SK-N-SH treated with all-trans-retinoic acid at 6 μM for 48 hours (cell line): ENCODE measurements at regions not wholly inside any gene's neighbourhood (a gene's known extent, or its start where the extent isn't known, plus 50 kb on each side); places are given as distances from the start of the nearest gene placed in this dataset.

Experiments
- ATAC-seq: fragments of 200-7000 bp; cut with Tn5 transposase; 3 replicates; pipeline ENCODE4 v1.9.1; 2020; ENCODE audit warnings: mild to moderate bottlenecking, moderate library complexity
- ARNTL ChIP-seq: fragments of 450-650 bp; formaldehyde crosslinking; IDR thresholded peaks from 2 replicates; pipeline ENCODE4 v1.5.0; 2020; ENCODE audit warnings: low read depth, mild to moderate bottlenecking, moderate library complexity, borderline replicate concordance
- BACH2 ChIP-seq: fragments of 250-450 bp; sonication (Bioruptor Pico); IDR thresholded peaks from 2 replicates; pipeline ENCODE4 v1.9.0; 2021; ENCODE audit warnings: mild to moderate bottlenecking, borderline replicate concordance
- CSDC2 ChIP-seq: fragments of 250-450 bp; sonication (Bioruptor Pico); IDR thresholded peaks from 2 replicates; pipeline ENCODE4 v1.5.0; 2020; ENCODE audit warnings: mild to moderate bottlenecking, moderate library complexity
- ESRRG ChIP-seq: fragments of 250-450 bp; sonication (Bioruptor Pico); IDR thresholded peaks from 2 replicates; pipeline ENCODE4 v1.6.1; 2021; ENCODE audit warnings: mild to moderate bottlenecking
- GLIS3 ChIP-seq: fragments of 250-450 bp; sonication (Bioruptor Pico); IDR thresholded peaks from 2 replicates; pipeline ENCODE4 v1.5.0; 2020; ENCODE audit warnings: mild to moderate bottlenecking, moderate library complexity
- ISL1 ChIP-seq: fragments of 250-450 bp; sonication (Bioruptor Pico); IDR thresholded peaks from 2 replicates; pipeline ENCODE4 v2.1.2; 2022; ENCODE audit warnings: mild to moderate bottlenecking, moderate library complexity
- OSR1 ChIP-seq: fragments of 250-450 bp; sonication (Bioruptor Pico); IDR thresholded peaks from 2 replicates; pipeline ENCODE4 v1.8.0; 2022; ENCODE audit warnings: moderate library complexity, mild to moderate bottlenecking, inconsistent platforms
- PPARA ChIP-seq: fragments of 250-450 bp; sonication (Bioruptor Pico); IDR thresholded peaks from 2 replicates; pipeline ENCODE4 v1.5.0; 2020; ENCODE audit warnings: mild to moderate bottlenecking, borderline replicate concordance
- RARB ChIP-seq: fragments of 250-450 bp; sonication (Bioruptor Pico); IDR thresholded peaks from 2 replicates; pipeline ENCODE4 v1.8.0; 2021; ENCODE audit warnings: mild to moderate bottlenecking, moderate library complexity
- SNAI2 ChIP-seq: fragments of 250-450 bp; sonication (Bioruptor Pico); IDR thresholded peaks from 2 replicates; pipeline ENCODE4 v1.5.0; 2020; ENCODE audit warnings: mild to moderate bottlenecking, moderate library complexity
- TCF4 ChIP-seq: fragments of 250-450 bp; sonication (Bioruptor Pico); IDR thresholded peaks from 2 replicates; pipeline ENCODE4 v1.8.0; 2021; ENCODE audit warnings: mild to moderate bottlenecking, moderate library complexity, borderline replicate concordance
- TOX ChIP-seq: fragments of 250-450 bp; sonication (Bioruptor Pico); IDR thresholded peaks from 2 replicates; pipeline ENCODE4 v1.8.0; 2021; ENCODE audit warnings: mild to moderate bottlenecking, moderate library complexity, borderline replicate concordance
- ZC3H10 ChIP-seq: fragments of 250-450 bp; sonication (Bioruptor Pico); IDR thresholded peaks from 2 replicates; pipeline ENCODE4 v1.5.1; 2021; ENCODE audit warnings: mild to moderate bottlenecking, moderate library complexity
- ZFP30 ChIP-seq: fragments of 450-650 bp; formaldehyde crosslinking; IDR thresholded peaks from 2 replicates; pipeline ENCODE4 v1.5.0; 2022; ENCODE audit warnings: mild to moderate bottlenecking, moderate library complexity
- ZNF565 ChIP-seq: fragments of 450-650 bp; formaldehyde crosslinking; conservative IDR thresholded peaks from 2 replicates; pipeline ENCODE4 v1.5.0; 2020; ENCODE audit warnings: low read depth, mild to moderate bottlenecking, moderate library complexity
- ZNF70 ChIP-seq: fragments of 450-650 bp; formaldehyde crosslinking; IDR thresholded peaks from 2 replicates; pipeline ENCODE4 v1.5.0; 2020; ENCODE audit warnings: mild to moderate bottlenecking, moderate library complexity
- ZNF8 ChIP-seq: fragments of 450-650 bp; formaldehyde crosslinking; IDR thresholded peaks from 2 replicates; pipeline ENCODE4 v1.5.0; 2020; ENCODE audit warnings: mild to moderate bottlenecking, moderate library complexity
- TF ChIP-seq, protein P1 (sequence below): fragments of 250-450 bp; sonication (Bioruptor Pico); IDR thresholded peaks from 2 replicates; pipeline ENCODE4 v1.8.0; 2020; ENCODE audit warnings: mild to moderate bottlenecking, moderate library complexity, borderline replicate concordance
- TF ChIP-seq, protein P2 (sequence below): fragments of 250-450 bp; sonication (Bioruptor Pico); IDR thresholded peaks from 2 replicates; pipeline ENCODE4 v1.5.0; 2020; ENCODE audit warnings: mild to moderate bottlenecking, moderate library complexity
- TF ChIP-seq, protein P3 (sequence below): fragments of 250-450 bp; sonication (Bioruptor Pico); IDR thresholded peaks from 2 replicates; pipeline ENCODE4 v1.5.1; 2021; ENCODE audit warnings: mild to moderate bottlenecking, moderate library complexity
- TF ChIP-seq, protein P4 (sequence below): fragments of 250-450 bp; sonication (Bioruptor Pico); IDR thresholded peaks from 2 replicates; pipeline ENCODE4 v1.8.0; 2021; ENCODE audit warnings: low read depth, mild to moderate bottlenecking, moderate library complexity, borderline replicate concordance
- TF ChIP-seq, protein P5 (sequence below): fragments of 250-450 bp; sonication (Bioruptor Pico); IDR thresholded peaks from 2 replicates; pipeline ENCODE4 v1.5.1; 2020; ENCODE audit warnings: low read depth, mild to moderate bottlenecking, moderate library complexity

DNA sequence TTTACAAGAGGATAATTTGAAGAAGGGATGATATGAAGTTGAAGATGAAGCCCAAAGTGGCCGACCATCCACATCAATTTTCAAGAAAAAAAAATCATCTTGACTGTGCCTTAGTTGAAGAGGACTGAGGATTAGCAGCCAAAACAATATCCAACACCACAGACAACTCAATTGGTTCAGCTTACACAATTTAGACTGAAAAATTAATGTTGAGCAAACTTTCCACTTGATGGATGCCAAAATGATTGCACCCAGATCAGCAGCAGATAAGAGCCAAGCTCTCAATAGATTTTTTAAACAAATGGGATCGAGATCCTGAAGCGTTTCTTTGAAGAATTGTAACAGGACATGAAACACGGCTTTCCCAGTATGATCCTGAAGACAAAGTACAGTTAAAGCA is 163.2 kb downstream of the GADD45G start:
- TF ChIP-seq ZFP30 (CRISPR knock-in tag) (no peak), ZC3H10 (CRISPR knock-in tag) (no peak), TCF4 (CRISPR knock-in tag) (no peak), CSDC2 (CRISPR knock-in tag) (no peak), SNAI2 (CRISPR knock-in tag) (no peak), OSR1 (CRISPR knock-in tag) (no peak), GLIS3 (no peak), ZNF565 (CRISPR knock-in tag) (no peak)
- TF ChIP-seq, protein P1, sequence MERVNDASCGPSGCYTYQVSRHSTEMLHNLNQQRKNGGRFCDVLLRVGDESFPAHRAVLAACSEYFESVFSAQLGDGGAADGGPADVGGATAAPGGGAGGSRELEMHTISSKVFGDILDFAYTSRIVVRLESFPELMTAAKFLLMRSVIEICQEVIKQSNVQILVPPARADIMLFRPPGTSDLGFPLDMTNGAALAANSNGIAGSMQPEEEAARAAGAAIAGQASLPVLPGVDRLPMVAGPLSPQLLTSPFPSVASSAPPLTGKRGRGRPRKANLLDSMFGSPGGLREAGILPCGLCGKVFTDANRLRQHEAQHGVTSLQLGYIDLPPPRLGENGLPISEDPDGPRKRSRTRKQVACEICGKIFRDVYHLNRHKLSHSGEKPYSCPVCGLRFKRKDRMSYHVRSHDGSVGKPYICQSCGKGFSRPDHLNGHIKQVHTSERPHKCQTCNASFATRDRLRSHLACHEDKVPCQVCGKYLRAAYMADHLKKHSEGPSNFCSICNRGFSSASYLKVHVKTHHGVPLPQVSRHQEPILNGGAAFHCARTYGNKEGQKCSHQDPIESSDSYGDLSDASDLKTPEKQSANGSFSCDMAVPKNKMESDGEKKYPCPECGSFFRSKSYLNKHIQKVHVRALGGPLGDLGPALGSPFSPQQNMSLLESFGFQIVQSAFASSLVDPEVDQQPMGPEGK (CRISPR knock-in tag) = no peak
- TF ChIP-seq, protein P2, sequence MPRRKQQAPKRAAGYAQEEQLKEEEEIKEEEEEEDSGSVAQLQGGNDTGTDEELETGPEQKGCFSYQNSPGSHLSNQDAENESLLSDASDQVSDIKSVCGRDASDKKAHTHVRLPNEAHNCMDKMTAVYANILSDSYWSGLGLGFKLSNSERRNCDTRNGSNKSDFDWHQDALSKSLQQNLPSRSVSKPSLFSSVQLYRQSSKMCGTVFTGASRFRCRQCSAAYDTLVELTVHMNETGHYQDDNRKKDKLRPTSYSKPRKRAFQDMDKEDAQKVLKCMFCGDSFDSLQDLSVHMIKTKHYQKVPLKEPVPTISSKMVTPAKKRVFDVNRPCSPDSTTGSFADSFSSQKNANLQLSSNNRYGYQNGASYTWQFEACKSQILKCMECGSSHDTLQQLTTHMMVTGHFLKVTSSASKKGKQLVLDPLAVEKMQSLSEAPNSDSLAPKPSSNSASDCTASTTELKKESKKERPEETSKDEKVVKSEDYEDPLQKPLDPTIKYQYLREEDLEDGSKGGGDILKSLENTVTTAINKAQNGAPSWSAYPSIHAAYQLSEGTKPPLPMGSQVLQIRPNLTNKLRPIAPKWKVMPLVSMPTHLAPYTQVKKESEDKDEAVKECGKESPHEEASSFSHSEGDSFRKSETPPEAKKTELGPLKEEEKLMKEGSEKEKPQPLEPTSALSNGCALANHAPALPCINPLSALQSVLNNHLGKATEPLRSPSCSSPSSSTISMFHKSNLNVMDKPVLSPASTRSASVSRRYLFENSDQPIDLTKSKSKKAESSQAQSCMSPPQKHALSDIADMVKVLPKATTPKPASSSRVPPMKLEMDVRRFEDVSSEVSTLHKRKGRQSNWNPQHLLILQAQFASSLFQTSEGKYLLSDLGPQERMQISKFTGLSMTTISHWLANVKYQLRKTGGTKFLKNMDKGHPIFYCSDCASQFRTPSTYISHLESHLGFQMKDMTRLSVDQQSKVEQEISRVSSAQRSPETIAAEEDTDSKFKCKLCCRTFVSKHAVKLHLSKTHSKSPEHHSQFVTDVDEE = no peak
- TF ChIP-seq, protein P3, sequence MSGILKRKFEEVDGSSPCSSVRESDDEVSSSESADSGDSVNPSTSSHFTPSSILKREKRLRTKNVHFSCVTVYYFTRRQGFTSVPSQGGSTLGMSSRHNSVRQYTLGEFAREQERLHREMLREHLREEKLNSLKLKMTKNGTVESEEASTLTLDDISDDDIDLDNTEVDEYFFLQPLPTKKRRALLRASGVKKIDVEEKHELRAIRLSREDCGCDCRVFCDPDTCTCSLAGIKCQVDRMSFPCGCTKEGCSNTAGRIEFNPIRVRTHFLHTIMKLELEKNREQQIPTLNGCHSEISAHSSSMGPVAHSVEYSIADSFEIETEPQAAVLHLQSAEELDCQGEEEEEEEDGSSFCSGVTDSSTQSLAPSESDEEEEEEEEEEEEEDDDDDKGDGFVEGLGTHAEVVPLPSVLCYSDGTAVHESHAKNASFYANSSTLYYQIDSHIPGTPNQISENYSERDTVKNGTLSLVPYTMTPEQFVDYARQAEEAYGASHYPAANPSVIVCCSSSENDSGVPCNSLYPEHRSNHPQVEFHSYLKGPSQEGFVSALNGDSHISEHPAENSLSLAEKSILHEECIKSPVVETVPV (CRISPR knock-in tag) = no peak
- ATAC-seq = no peak

DNA sequence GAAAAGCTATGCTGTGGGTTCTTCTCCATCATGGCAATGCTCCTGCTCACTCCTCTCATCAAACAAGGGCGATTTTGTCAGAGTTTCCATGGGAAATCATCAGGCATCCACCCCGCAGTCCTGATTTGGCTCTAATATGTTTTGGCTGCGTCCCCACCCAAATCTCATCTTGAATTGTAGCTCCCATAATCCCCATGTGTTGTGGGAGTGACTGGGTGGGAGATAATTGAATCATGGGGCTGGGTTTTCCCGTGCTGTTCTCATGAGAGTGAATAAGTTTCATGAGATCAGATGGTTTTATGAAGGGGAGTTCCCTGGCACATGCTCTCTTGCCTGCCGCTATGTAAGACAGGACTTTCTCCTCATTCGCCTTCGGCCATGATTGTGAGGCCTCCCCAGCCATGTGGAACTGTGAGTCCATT is 163.8 kb downstream of the GADD45G start:
- no peak for ATAC-seq
- TF ChIP-seq ZNF8 (CRISPR knock-in tag) = no peak
- no peak for TF ChIP-seq ESRRG (CRISPR knock-in tag)
- TF ChIP-seq ZC3H10 (CRISPR knock-in tag) = no peak
- no peak for TF ChIP-seq ZFP30 (CRISPR knock-in tag)

DNA sequence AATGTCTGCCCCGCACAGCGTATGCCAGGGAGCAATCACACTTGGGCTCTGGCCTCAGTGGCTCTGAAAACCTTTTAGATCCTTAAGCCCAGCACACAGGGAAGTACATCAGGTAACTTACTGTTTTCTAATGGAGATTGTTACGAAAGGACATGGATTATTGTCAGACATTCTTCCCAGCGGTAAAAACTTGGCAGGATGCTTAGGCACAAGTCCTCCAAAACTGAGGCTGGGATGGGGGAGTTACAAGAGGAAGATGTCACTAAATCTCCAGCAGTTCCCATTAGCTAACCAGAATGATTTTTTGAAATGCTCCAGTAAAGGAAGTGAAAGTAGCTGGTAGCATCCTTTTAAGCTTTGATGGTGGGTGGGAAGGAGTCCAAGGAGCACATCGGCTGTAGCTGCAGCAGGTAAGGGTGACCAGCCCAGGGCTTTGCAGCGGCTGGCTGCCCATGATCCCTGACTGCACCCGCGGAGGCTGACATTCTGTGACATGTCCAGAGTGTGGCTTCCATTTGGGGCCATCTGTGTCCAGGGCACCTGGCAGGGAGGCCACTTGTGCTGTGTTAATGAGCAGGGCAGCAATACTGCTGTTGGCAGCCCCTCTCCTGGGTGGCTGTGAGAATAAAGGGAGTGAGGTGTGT is 165.8 kb downstream of the GADD45G start:
- TF ChIP-seq ESRRG (CRISPR knock-in tag) (no peak), ZC3H10 (CRISPR knock-in tag) (no peak), ZNF565 (CRISPR knock-in tag) (no peak), ISL1 (no peak), ZFP30 (CRISPR knock-in tag) (no peak), CSDC2 (CRISPR knock-in tag) (no peak), BACH2 (CRISPR knock-in tag) (no peak)
- TF ChIP-seq, protein P3 (CRISPR knock-in tag) = no peak
- ATAC-seq = no peak

DNA sequence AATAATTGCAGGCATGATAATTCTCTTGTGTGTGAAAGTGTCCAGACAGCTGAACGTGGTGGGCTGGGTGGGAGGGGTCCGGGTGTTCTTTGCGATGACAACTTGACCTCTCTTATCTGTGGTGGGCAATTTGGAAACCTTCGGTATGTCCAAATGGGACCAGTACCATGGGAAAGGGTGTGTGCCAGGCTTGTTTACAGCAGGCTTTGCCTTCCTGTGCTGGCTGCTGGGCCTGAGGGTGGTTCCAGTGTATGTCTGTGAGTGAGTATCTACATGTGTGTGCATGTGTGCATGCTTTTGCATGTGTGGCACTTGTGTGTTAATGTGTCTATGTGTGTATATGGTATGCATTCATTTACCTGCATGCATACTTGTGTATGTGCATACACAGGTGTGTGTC is 166.4 kb downstream of the GADD45G start:
- ATAC-seq = no peak
- TF ChIP-seq, protein P4, sequence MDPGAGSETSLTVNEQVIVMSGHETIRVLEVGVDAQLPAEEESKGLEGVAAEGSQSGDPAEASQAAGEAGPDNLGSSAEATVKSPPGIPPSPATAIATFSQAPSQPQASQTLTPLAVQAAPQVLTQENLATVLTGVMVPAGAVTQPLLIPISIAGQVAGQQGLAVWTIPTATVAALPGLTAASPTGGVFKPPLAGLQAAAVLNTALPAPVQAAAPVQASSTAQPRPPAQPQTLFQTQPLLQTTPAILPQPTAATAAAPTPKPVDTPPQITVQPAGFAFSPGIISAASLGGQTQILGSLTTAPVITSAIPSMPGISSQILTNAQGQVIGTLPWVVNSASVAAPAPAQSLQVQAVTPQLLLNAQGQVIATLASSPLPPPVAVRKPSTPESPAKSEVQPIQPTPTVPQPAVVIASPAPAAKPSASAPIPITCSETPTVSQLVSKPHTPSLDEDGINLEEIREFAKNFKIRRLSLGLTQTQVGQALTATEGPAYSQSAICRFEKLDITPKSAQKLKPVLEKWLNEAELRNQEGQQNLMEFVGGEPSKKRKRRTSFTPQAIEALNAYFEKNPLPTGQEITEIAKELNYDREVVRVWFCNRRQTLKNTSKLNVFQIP (CRISPR knock-in tag) = no peak
- TF ChIP-seq ZNF8 (CRISPR knock-in tag) = no peak
- TF ChIP-seq, protein P2 = no peak
- TF ChIP-seq RARB = no peak
- no peak for TF ChIP-seq GLIS3
- TF ChIP-seq TOX = no peak
- no peak for TF ChIP-seq ISL1
- TF ChIP-seq PPARA (CRISPR knock-in tag) = no peak
- TF ChIP-seq SNAI2 (CRISPR knock-in tag) = no peak
- no peak for TF ChIP-seq ARNTL (CRISPR knock-in tag)
- TF ChIP-seq ZNF70 (CRISPR knock-in tag) = no peak
- no peak for TF ChIP-seq BACH2 (CRISPR knock-in tag)
- TF ChIP-seq, protein P5, sequence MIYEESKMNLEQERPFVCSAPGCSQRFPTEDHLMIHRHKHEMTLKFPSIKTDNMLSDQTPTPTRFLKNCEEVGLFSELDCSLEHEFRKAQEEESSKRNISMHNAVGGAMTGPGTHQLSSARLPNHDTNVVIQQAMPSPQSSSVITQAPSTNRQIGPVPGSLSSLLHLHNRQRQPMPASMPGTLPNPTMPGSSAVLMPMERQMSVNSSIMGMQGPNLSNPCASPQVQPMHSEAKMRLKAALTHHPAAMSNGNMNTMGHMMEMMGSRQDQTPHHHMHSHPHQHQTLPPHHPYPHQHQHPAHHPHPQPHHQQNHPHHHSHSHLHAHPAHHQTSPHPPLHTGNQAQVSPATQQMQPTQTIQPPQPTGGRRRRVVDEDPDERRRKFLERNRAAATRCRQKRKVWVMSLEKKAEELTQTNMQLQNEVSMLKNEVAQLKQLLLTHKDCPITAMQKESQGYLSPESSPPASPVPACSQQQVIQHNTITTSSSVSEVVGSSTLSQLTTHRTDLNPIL = no peak
- no peak for TF ChIP-seq ESRRG (CRISPR knock-in tag)
